G401.6 (cell line): ENCODE measurements at regions not wholly inside any gene's neighbourhood (a gene's known extent, or its start where the extent isn't known, plus 50 kb on each side); places are given as distances from the start of the nearest gene placed in this dataset.
"Not testable (repeated sequence)": the region's sequence is repeated elsewhere in the genome, so short reads cannot be mapped to it uniquely, and the experiment has no call there.

ENCODE experiments used
- FAIRE-seq: peaks from 2 replicates; lab custom pipeline; 2012; peaks lifted over from hg19 to GRCh38; lab: Jason Lieb, UNC

DNA sequence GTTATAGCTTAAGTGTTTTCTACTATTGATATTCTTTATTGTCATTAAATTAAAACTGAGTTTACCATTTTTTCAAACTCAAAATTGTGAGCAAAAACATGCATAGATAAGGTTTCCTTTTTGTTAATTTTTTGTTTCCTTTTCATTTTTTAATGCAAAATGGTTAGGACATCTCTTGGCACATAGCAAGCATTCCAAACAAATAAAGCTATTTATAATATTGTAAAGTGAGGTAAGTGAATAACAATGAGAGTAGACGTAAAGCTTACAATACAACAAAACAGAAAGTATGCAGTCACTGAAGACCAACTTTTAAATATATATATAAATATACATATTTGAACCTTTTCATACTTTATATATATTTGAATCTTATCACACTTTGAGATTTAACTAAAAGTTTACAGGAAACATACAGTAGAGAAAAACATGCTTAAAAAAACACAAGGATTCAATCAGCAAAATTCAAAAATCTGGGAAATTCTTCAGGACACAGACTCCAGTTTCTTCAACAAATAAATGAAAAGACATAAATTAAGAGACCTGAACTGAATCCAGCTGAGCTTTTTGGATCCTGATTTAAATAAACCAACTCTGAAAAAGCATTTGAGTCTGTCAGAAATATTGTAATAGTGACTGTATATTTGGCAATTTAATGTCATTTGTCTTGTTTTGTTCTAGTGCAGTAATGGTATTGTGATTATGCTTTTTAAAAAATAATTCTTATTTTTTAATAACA is 67.5 kb upstream of the SAMSN1 start:
- FAIRE-seq, result peak; percentile 3

DNA sequence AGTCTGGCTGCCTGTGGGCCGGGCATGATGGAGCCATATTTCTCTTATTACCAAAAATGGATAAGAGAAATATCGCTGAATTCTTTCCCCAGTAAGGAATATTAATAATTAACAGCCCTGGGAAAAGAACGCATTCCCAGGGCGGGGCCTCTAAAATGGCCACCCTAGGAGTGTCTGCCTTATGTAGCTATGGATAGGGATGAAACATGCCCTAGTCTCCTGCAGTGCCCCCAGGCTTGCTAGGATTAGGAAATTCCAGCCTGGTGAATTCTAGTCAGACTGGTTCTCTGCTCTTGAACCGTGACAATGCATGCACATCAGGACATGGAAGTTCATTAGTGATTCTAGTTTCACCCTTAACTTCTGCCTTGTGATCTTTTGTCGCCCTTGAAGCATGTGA is 64.0 kb upstream of the SAMSN1 start:
- FAIRE-seq, result not testable (repeated sequence)

DNA sequence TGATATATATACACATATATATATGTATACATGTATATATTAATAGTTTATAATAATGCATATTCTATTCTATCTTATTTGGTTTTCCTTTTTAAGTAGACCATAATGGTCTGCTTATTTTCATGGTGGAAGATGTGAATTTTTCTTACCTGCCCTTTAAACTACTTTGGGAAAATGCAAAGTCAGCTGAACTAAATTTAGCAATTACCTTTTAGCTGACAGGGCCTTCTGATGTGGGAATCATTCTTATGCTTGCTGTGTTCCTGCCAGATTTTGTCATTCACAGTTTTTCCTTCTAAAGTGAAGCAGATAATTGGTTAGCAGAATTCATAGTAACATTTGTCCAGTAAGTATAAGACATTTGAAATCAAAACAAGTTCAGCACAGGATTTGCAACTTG is 63.2 kb upstream of the SAMSN1 start:
- FAIRE-seq, result no peak

DNA sequence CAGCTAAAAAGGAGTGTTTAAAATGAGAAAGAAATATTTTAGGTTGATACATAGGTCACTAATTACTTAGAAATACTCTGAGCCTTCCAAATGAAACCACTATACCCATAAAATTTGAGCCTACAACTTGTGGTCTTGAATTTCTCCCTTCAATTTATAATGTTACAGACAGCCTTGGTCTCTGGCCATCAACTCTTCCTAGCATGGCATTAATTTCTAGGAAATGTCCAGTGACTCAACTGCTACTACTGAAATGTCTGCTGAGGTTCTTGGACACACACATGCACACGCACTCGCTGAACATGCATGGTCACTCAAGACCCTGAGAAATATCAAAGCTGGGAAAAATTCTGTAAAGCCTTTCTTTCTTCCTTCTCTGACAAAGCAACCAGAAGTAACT is 61.1 kb upstream of the SAMSN1 start:
- FAIRE-seq, result no peak

DNA sequence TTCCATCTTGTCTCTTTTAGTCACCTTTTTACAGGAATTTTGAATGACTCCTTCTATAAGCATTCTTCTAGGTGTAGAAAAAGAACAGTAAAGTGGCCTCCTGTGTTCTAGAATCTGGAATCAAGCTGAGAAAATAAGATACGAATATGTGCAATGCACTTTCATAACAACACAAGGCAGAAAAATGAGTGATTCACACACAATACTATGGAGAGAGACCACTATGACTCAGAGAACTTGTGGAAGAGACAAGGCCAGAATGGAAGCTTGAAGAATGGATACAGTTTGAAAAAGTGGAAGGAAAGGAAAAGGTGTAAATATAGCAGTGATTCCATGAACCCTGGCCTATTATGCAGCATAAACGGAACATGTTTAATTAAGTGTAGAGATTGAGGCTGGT is 57.1 kb upstream of the SAMSN1 start:
- no peak for FAIRE-seq

DNA sequence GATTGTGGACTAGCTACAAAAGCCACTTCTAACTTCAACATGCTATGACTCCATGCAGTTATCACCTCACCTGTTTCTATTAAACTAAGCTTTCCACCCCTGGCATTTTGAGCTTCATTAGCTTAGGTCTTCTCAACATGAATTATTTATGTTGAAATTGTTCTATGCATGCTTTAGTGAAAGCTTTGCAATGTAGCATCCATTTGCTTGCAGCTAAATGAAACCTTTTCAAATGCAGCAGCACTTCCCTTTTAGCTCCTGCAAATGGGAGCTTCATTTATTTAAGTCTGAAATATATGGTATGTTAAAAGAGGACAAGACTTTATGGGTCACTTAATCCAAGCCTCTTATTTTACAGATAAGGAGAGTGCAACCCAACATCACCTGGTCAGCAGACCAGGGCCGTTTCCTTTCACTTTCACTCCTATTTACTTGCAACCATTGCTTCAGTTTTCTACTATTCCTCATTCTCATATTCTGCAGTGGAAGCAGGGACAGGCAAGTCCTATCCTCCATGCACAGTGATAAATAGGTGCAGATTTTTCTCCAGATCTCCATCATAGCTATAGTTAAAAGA is 56.4 kb upstream of the SAMSN1 start:
- FAIRE-seq, result no peak

DNA sequence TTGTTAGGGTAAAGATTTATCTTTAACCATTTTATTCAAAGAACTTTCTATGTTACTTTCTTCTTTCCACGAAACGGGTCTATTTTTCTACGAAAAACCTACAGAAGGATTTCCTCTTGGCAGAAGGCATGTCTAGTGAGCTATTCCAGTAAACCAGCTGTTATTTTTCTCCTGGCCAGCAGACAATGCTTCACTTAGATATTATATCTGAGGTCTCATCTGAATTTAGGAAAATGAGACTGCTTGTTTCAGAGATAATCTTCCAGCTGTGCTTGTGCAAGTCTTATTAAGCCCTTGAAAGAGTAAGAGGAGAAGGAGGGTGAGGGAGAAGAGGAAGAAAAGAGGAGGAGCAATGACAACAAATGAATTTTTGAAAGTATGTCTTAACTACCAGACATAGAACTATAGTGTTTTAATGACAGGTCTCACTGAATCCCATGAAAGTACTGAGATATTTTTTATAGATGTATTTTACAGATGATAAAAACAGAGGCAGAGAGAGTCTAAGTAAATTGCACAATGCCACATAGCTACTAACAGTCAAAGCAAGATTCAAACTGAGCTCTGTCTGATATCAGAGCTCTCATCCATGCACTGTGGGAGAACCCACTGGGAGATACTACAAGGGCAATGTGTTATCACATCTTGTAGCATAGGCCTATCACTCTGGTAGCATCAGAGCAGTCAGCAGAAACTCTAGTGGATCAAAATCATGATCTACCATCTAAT is 54.6 kb upstream of the SAMSN1 start:
- no peak for FAIRE-seq

DNA sequence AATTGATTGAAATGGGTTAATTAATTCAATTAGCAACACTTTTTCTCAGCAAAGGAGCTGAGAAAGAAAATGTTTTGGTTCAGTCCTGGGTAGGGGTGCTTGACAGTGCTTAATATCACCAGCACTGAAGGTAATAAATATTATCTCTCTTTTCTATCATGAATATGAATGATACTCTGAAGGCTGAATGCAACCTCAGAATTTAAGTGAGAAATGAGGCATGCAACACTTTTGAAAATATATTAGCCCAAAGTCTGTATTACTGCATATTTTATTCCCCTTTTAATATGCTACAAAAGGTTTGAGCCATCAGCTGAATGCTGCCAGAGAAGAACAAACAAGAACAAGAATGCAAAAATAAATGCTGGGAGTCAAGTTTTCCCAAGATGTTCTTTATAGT is 52.0 kb upstream of the SAMSN1 start:
- FAIRE-seq, result no peak
